Lung (tissue), 11 donors: ENCODE measurements at regions not wholly inside any gene's neighbourhood (a gene's known extent, or its start where the extent isn't known, plus 50 kb on each side); places are given as distances from the start of the nearest gene placed in this dataset.

ENCODE experiments used
- ATAC-seq: fragments of 200-7000 bp; cut with Tn5 transposase; one replicate; pipeline ENCODE4 v1.9.1; 2020; ENCODE audit warnings: moderate number of reproducible peaks; ENCODE audit not compliant: insufficient read depth, low FRiP score
- DNase-seq, 3 donors: peaks; one replicate each; pipeline ENCODE4 v3.0.0-alpha.2; 2013 to 2017
- H3K27ac ChIP-seq, 2 donors: one replicate each; pipeline ENCODE4 v1.5.1; 2013; ENCODE audit warnings: mild to moderate bottlenecking in 2 of 2, moderate library complexity in 2 of 2, control low read depth in 1 of 2, inconsistent platforms in 1 of 2, low read depth in 1 of 2, low read length in 1 of 2
- H3K27me3 ChIP-seq, 3 donors: one replicate each; pipeline ENCODE4 v1.5.1; 2013; ENCODE audit warnings: low read length in 2 of 3; ENCODE audit not compliant: control insufficient read depth in 3 of 3, insufficient read depth in 3 of 3
- H3K36me3 ChIP-seq, 4 donors: one replicate each; pipeline ENCODE4 v1.5.1; 2013; ENCODE audit warnings: low read length in 4 of 4, mild to moderate bottlenecking in 1 of 4, moderate library complexity in 1 of 4; ENCODE audit not compliant: control insufficient read depth in 4 of 4, insufficient read depth in 4 of 4
- H3K4me1 ChIP-seq, 5 donors: one replicate each; pipeline ENCODE4 v1.5.1; 2013; ENCODE audit warnings: low read length in 5 of 5, mild to moderate bottlenecking in 2 of 5, moderate library complexity in 1 of 5; ENCODE audit not compliant: control insufficient read depth in 5 of 5, insufficient read depth in 5 of 5
- H3K4me3 ChIP-seq: one replicate; pipeline ENCODE4 v1.5.1; 2013; ENCODE audit warnings: mild to moderate bottlenecking, control low read depth, moderate library complexity
- H3K9ac ChIP-seq, 2 donors: one replicate each; pipeline ENCODE4 v1.5.1; 2013; ENCODE audit warnings: low read length in 2 of 2, control low read depth in 1 of 2; ENCODE audit not compliant: insufficient read depth in 1 of 2
- H3K9me3 ChIP-seq, 4 donors: one replicate each; pipeline ENCODE4 v1.5.1; 2013; ENCODE audit warnings: low read length in 3 of 4, mild to moderate bottlenecking in 1 of 4, moderate library complexity in 1 of 4; ENCODE audit not compliant: control insufficient read depth in 4 of 4, insufficient read depth in 3 of 4
- WGBS, 2 donors: extraction: QIAGEN DNeasy Blood & Tissue Kit; methylation state at CpG; one replicate each; pipeline ENCODE4 v1.1.7; 2013; 5-methylcytosine and 5-hydroxymethylcytosine counted together
- TF ChIP-seq, protein P1 (sequence below): IDR thresholded peaks from 2 replicates; pipeline ENCODE4 v1.5.1; 2012; ENCODE audit warnings: mild to moderate bottlenecking; ENCODE audit errors: control extremely low read depth, extremely low read depth
- donor health status: control.
- donor health status: control.
- donor health status: Bipolar disorder and iron deficiency.
- donor health status: healthy.
- donor health status: DM: yes; HTN: yes; CAD: no.

DNA sequence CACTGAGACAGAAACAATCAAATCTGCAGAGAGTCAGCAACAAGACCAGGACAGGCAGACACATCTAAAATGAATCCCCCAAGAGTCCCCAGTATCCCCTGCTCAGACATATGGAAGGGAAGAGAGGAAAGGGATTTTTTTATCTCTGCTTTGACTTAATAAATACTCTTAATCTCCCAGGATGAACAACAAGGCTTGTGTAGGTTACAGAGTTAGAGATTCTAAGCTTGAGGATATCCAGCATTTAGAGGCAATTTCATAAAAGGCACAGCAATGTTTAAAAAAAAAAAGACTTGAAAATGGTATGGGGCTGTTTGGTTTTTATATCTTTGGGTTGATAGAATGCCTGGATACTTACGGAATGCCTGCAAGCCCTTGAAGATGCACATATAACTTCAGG is 199.9 kb downstream of the ARL4C start:
- 91 to 95% methylated on average over 1 of the region's 1 CpG for whole genome bisulfite sequencing, 2 donors

DNA sequence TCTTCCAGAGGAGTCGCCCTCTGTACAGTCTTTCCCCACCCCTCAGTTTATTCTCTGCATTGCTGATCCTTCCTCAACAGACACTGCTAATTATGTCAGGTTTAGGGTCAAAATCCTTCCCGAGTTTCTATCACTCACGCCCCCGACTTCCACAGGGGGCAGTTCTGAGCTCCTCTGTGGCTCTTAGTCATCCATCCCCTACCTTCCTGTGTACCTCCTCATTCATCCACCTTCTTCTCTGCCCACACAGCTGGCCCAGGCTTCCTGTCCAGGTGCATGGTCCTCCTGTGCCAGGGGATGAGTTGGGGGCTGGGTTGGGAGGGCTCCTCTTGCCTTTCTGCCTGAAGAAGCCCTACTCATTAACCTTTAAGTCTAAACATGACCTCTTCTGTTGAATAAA is 202.9 kb downstream of the ARL4C start:
- Histone ChIP-seq H3K4me1 (peaks cover 0 to 11% (median 0%) of the 10 kb centered on the region in 5 donors), H3K27me3 (no peaks in the 10 kb centered on the region), H3K36me3 (no peaks in the 10 kb centered on the region), H3K9me3 (no peaks in the 10 kb centered on the region), H3K4me3 (no peak overlapping the region), H3K9ac (no peak overlapping the region), H3K27ac (no peak overlapping the region)
- no peak for DNase-seq
- TF ChIP-seq, protein P1, sequence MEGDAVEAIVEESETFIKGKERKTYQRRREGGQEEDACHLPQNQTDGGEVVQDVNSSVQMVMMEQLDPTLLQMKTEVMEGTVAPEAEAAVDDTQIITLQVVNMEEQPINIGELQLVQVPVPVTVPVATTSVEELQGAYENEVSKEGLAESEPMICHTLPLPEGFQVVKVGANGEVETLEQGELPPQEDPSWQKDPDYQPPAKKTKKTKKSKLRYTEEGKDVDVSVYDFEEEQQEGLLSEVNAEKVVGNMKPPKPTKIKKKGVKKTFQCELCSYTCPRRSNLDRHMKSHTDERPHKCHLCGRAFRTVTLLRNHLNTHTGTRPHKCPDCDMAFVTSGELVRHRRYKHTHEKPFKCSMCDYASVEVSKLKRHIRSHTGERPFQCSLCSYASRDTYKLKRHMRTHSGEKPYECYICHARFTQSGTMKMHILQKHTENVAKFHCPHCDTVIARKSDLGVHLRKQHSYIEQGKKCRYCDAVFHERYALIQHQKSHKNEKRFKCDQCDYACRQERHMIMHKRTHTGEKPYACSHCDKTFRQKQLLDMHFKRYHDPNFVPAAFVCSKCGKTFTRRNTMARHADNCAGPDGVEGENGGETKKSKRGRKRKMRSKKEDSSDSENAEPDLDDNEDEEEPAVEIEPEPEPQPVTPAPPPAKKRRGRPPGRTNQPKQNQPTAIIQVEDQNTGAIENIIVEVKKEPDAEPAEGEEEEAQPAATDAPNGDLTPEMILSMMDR: no peak
- ATAC-seq: no peak
- 71 to 77% methylated on average over 4 of the region's 4 CpGs for WGBS, 2 donors

More for the DNA sequence above, 199.9 kb downstream of the ARL4C start:
- Histone ChIP-seq H3K36me3 (no peaks in the 10 kb centered on the region), H3K4me1 (peaks cover 0 to 17% (median 6%) of the 10 kb centered on the region in 5 donors), H3K27ac (no peak overlapping the region), H3K9ac (no peak overlapping the region), H3K4me3 (no peak overlapping the region), H3K27me3 (no peaks in the 10 kb centered on the region), H3K9me3 (no peaks in the 10 kb centered on the region)
- DNase-seq (no peak), ATAC-seq (no peak)
- TF ChIP-seq, protein P1: no peak

DNA sequence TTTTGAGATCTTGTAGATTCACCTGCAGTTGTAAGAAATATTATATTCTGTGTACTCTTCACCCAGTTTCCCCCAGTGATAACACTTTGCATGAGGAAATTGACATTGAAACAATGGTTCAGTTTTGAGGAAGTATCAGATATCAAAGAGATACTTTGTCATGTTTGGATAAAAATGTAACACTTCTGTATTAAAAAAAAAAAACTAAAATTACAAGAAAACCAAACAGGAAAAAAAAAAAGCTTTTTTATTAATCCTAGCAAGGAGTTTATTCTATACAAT is 204.0 kb downstream of the ARL4C start:
- no peak for ATAC-seq
- TF ChIP-seq, protein P1: no peak
- H3K9me3 ChIP-seq: no peaks in the 10 kb centered on the region
- H3K4me1 ChIP-seq: peaks cover 0 to 11% (median 0%) of the 10 kb centered on the region in 5 donors
- no peaks in the 10 kb centered on the region for H3K27me3 ChIP-seq
- H3K36me3 ChIP-seq: no peaks in the 10 kb centered on the region
- no peak overlapping the region for H3K27ac ChIP-seq
- H3K9ac ChIP-seq: no peak overlapping the region
- no peak overlapping the region for H3K4me3 ChIP-seq
- no peak for DNase-seq

DNA sequence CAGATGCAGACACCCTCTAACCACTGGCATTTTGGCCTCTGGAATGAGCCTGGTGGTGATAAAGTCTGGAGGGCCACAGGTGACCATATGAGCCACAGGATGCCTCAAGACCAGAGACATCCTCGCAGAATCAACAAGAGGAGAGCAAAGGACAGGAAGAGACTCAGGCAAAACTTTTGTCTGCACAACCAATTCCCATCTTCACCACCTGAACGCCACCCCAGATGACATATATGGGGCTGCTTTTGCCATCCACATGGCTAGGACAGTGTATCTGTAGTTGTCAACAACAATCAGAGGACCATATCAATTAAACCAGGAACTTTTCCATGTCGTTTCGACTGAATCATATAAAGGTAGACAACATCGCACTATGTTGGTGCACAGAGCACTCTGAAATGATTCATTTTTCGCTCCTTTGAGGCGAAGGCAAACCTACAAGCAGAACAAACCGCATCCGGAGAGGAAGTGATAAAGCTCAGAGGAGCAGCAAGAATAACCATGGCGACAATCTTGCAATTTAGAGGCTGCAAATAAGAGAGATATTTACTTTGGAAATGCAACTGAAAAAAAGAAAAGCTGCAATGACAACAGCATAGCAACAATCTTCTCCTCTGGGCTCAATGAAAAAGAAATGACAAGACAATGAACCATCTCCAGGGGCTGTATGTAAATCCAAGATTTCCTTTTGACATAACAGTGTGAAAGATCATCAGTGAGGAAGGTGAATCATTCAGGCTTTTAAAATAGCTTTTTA is 204.5 kb downstream of the ARL4C start:
- Histone ChIP-seq H3K36me3 (no peaks in the 10 kb centered on the region), H3K4me1 (peaks cover 0 to 11% (median 0%) of the 10 kb centered on the region in 5 donors), H3K4me3 (no peak overlapping the region), H3K27me3 (no peaks in the 10 kb centered on the region), H3K27ac (no peak overlapping the region), H3K9ac (no peak overlapping the region), H3K9me3 (no peaks in the 10 kb centered on the region)
- DNase-seq: no peak
- ATAC-seq: no peak
- WGBS, 2 donors: 70 to 76% methylated on average over 10 of the region's 10 CpGs
- TF ChIP-seq, protein P1: no peak
